ENCODE measurements at regions not wholly inside any gene's neighbourhood (a gene's known extent, or its start where the extent isn't known, plus 50 kb on each side); places are given as distances from the start of the nearest gene placed in this dataset.
"Not testable (repeated sequence)": the region's sequence is repeated elsewhere in the genome, so short reads cannot be mapped to it uniquely, and the experiment has no call there.

- Histone ChIP-seq H3K4me1 (ENCODE audit: insufficient read depth, low read length) (peaks cover 10% of the 10 kb centered on the region), H3K4me2 (ENCODE audit: low read length) (no peak overlapping the region), H3K27me3 (ENCODE audit: low read length) (no peaks in the 10 kb centered on the region), H3K36me3 (ENCODE audit: low read depth, low read length) (no peaks in the 10 kb centered on the region), H3K79me2 (ENCODE audit: low read length) (no peaks in the 10 kb centered on the region), H3K4me3 (ENCODE audit: low read length) (no peak overlapping the region), H3K27ac (ENCODE audit: low read length) (no peak overlapping the region), H4K20me1 (ENCODE audit: low read length) (no peaks in the 10 kb centered on the region), H3K9me2 (replicated peaks; ENCODE audit: low read length) (no peaks in the 10 kb centered on the region), H3K9me3 (ENCODE audit: low read length) (no peaks in the 10 kb centered on the region), H3F3A (ENCODE audit: low read length, unreplicated experiment) (no peaks in the 10 kb centered on the region), H2AFZ (ENCODE audit: low read length) (no peak overlapping the region), H3K9ac (ENCODE audit: low read length) (no peak overlapping the region)
- CTCF ChIA-PET, result no interaction called here
- no peak for DNase-seq
- TF ChIP-seq EZH2phosphoT487 (IDR thresholded peaks at IDR 0.05; ENCODE audit: borderline replicate concordance, low read length) (no peak), EZH2 (IDR thresholded peaks at IDR 0.05; ENCODE audit: low read length, unreplicated experiment) (no peak), CTCF (conservative IDR thresholded peaks at IDR 0.05; ENCODE audit: low read depth, low read length) (no peak)
- intact Hi-C loops (cut with micrococcal nuclease), result no loop called here
- no TSS peak for BruUV-seq (replicated peaks)
- ATAC-seq, result no peak
- POLR2A ChIA-PET (ENCODE audit: unreplicated experiment), result no interaction called here
These were observed 2458.5 kb downstream of the ARAP2 start for GRCh38 chr4:33785843-33786242.

- H3K9me3 ChIP-seq (ENCODE audit: low read length), result no peaks in the 10 kb centered on the region
- H3K4me1 ChIP-seq (ENCODE audit: insufficient read depth, low read length), result no peaks in the 10 kb centered on the region
- no peaks in the 10 kb centered on the region for H3K9me2 ChIP-seq (replicated peaks; ENCODE audit: low read length)
- no peaks in the 10 kb centered on the region for H3K79me2 ChIP-seq (ENCODE audit: low read length)
- no TSS peak for BruUV-seq (replicated peaks)
- H3K4me3 ChIP-seq (ENCODE audit: low read length), result no peak overlapping the region
- ATAC-seq (no peak), DNase-seq (no peak)
- no peaks in the 10 kb centered on the region for H3K27me3 ChIP-seq (ENCODE audit: low read length)
- CTCF ChIA-PET, result no interaction called here
- H3K4me2 ChIP-seq (ENCODE audit: low read length), result no peak overlapping the region
- no peak overlapping the region for H2AFZ ChIP-seq (ENCODE audit: low read length)
- H3F3A ChIP-seq (ENCODE audit: low read length, unreplicated experiment), result no peaks in the 10 kb centered on the region
- TF ChIP-seq CTCF (conservative IDR thresholded peaks at IDR 0.05; ENCODE audit: low read depth, low read length), result no peak
- no peak for TF ChIP-seq EZH2 (IDR thresholded peaks at IDR 0.05; ENCODE audit: low read length, unreplicated experiment)
- TF ChIP-seq EZH2phosphoT487 (IDR thresholded peaks at IDR 0.05; ENCODE audit: borderline replicate concordance, low read length), result no peak
- H3K9ac ChIP-seq (ENCODE audit: low read length), result no peak overlapping the region
- intact Hi-C loops (cut with micrococcal nuclease), result no loop called here
- no peaks in the 10 kb centered on the region for H4K20me1 ChIP-seq (ENCODE audit: low read length)
- no peaks in the 10 kb centered on the region for H3K36me3 ChIP-seq (ENCODE audit: low read depth, low read length)
- H3K27ac ChIP-seq (ENCODE audit: low read length), result no peak overlapping the region
- POLR2A ChIA-PET (ENCODE audit: unreplicated experiment), result no interaction called here
These were observed 2441.7 kb downstream of the ARAP2 start for GRCh38 chr4:33802578-33802977.

- intact Hi-C loops (cut with micrococcal nuclease), result no loop called here
- H2AFZ ChIP-seq (ENCODE audit: low read length), result no peak overlapping the region
These were observed 2418.6 kb downstream of the ARAP2 start for GRCh38 chr4:33825685-33826084.

GRCh38 chr4:33829356-33829755 is 2415.0 kb downstream of the ARAP2 start:
- intact Hi-C loops (cut with micrococcal nuclease); H3K4me1 ChIP-seq (ENCODE audit: insufficient read depth, low read length); DNase-seq; H3K4me2 ChIP-seq (ENCODE audit: low read length); H3K9me2 ChIP-seq (replicated peaks; ENCODE audit: low read length); CTCF ChIA-PET; H3K79me2 ChIP-seq (ENCODE audit: low read length); H3K36me3 ChIP-seq (ENCODE audit: low read depth, low read length); POLR2A ChIA-PET (ENCODE audit: unreplicated experiment); H3F3A ChIP-seq (ENCODE audit: low read length, unreplicated experiment); H2AFZ ChIP-seq (ENCODE audit: low read length); H3K27me3 ChIP-seq (ENCODE audit: low read length); H4K20me1 ChIP-seq (ENCODE audit: low read length); BruUV-seq (replicated peaks); H3K27ac ChIP-seq (ENCODE audit: low read length); H3K9me3 ChIP-seq (ENCODE audit: low read length); H3K4me3 ChIP-seq (ENCODE audit: low read length); H3K9ac ChIP-seq (ENCODE audit: low read length); ATAC-seq: not testable (repeated sequence)

More at GRCh38 chr4:33825685-33826084, 2418.6 kb downstream of the ARAP2 start:
- POLR2A ChIA-PET (ENCODE audit: unreplicated experiment), result no interaction called here
- Histone ChIP-seq H3K4me2 (ENCODE audit: low read length) (no peak overlapping the region), H3K79me2 (ENCODE audit: low read length) (no peaks in the 10 kb centered on the region), H4K20me1 (ENCODE audit: low read length) (no peaks in the 10 kb centered on the region), H3K4me3 (ENCODE audit: low read length) (no peak overlapping the region), H3K27me3 (ENCODE audit: low read length) (no peaks in the 10 kb centered on the region), H3K4me1 (ENCODE audit: insufficient read depth, low read length) (no peaks in the 10 kb centered on the region), H3K9me3 (ENCODE audit: low read length) (no peaks in the 10 kb centered on the region), H3K9ac (ENCODE audit: low read length) (no peak overlapping the region), H3K27ac (ENCODE audit: low read length) (no peak overlapping the region), H3F3A (ENCODE audit: low read length, unreplicated experiment) (no peaks in the 10 kb centered on the region), H3K36me3 (ENCODE audit: low read depth, low read length) (no peaks in the 10 kb centered on the region), H3K9me2 (replicated peaks; ENCODE audit: low read length) (no peaks in the 10 kb centered on the region)
- CTCF ChIA-PET, result no interaction called here
- DNase-seq (no peak), ATAC-seq (no peak)
- no peak for TF ChIP-seq EZH2 (IDR thresholded peaks at IDR 0.05; ENCODE audit: low read length, unreplicated experiment)
- no peak for TF ChIP-seq EZH2phosphoT487 (IDR thresholded peaks at IDR 0.05; ENCODE audit: borderline replicate concordance, low read length)
- no peak for TF ChIP-seq CTCF (conservative IDR thresholded peaks at IDR 0.05; ENCODE audit: low read depth, low read length)
- no TSS peak for BruUV-seq (replicated peaks)
